Medulla oblongata (tissue), 1 donor: ENCODE measurements at regions not wholly inside any gene's neighbourhood (a gene's known extent, or its start where the extent isn't known, plus 50 kb on each side); places are given as distances from the start of the nearest gene placed in this dataset.
"Not testable (repeated sequence)": the region's sequence is repeated elsewhere in the genome, so short reads cannot be mapped to it uniquely, and the experiment has no call there.

Source experiments
- DNase-seq: peaks from one replicate; pipeline ENCODE4 v3.0.0-alpha.2; 2015; ENCODE audit errors: extremely low spot score

- DNase-seq: not testable (repeated sequence)
Observed at GRCh38 chr2:128598260-128598659, 279.6 kb upstream of the HS6ST1 start.

DNA sequence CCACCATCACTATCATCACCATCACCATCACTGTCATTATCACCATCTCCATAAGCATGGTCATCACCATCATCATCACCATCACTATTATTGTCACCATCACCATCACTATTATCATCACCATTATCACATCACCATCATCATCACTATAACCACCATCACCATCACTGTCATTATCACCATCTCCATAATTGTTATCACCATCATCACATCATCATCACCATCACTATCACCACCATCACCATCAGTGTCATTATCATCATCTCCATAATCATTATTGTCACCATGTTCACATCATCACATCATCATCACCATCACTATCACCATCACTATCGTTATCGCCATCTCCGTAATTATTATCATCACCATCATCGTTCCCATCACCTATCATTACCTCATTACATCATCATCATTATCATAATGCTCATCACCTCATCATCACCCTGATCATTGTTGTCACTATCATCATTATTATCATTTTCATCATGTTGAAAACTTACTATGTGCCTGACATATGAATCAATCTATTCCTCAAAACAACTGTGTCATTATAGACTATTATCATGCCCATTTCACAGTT is 280.3 kb upstream of the HS6ST1 start:
- DNase-seq: no peak

DNA sequence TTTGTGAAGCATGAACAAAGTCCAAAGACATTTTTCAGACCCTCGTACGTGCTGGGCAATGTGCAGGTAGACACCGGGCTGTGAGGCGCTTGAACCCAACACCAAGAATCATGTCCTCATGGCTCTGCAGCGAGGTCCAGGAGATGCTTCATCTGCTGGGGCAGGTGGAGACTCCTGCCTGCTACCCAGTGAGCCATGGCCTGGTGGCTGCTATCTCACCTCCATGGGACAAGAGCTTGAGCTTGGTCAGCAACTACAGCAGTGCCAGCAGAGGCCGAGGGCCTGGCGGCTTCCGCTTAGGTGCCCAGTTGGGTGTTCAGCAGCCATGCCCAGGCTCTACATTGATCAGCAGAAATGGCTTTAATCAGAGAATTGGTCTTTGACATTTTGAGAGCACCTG is 281.0 kb upstream of the HS6ST1 start:
- no peak for DNase-seq

- no peak for DNase-seq
Observed at GRCh38 chr2:128600581-128601297, 282.1 kb upstream of the HS6ST1 start.

GRCh38 chr2:128601298-128602037 is 282.8 kb upstream of the HS6ST1 start:
- DNase-seq: no peak

DNA sequence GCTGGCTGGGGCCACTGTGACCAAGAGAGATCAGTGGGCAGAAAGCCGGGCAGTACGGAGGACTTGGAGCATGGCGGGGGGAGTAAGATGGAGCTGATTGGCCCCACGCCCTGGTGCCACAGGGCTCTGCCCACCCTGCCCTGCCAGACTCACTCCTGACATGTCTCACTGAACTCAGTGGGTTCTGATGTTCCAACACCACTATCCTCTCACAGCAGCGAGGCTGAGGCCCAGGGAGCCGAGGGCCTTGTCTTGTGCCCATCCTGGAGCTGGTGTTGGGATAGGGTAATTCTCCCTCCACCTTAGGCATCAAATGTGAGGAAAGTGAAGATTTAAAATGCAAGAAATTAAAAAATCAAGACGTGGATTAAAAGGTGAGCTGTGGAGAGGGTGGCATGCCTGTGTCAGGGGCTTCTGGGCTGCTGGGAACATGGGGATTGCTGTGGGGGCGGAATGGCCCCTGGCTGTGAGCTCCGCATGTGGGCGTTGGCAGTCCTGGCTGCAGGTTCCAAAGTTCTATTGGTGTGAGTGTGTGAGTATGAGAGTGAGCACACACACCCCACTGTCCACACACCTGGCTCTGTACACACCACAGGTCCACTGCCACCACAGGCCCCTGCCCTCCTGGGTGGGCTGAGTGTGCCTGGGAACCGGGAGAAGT is 283.5 kb upstream of the HS6ST1 start:
- no peak for DNase-seq

DNA sequence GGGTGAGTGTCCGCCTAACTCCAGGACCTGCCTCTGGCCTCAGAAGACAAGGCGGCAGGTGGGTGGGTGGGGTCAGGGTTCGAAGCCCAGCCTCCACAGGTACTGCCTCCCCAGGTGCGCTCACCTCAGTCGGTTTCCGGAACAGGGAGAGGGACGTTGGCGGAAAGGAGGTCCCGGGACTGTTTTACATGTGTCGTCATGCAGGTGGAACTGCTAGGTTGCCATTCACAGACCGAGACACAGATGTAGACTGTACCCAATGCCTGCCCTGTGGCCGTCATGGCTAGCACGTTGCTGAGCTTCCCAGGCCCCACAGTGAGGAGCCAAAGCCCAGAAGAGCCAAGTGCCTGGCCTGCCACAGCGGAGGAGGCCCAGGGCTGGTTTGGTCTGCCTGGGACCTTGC is 284.0 kb upstream of the HS6ST1 start:
- no peak for DNase-seq

DNA sequence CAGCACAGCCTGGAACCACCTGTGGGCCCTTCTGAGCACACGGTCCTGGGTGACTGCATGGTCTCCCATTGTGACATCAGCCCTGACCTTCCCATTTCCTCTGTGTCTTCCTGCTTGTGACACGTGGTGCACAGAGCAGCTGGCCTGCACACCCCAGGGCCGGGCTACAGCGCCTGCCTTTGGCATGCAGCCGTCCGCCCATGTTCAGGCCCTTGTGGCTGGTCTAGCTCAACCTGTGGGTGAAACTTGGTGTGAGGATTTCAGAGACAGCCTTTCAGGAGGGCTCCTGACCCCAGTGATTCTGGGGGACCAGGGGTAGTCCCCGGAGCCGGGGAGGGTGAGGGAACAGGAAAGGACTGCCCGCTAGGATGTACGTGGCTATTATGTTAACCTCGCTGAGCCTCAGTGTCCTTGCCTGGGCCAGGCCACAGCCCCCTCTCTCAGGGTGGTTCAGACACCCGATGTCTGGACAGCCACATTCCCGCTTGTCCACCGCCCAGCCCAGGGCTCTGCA is 284.8 kb upstream of the HS6ST1 start:
- no peak for DNase-seq

DNA sequence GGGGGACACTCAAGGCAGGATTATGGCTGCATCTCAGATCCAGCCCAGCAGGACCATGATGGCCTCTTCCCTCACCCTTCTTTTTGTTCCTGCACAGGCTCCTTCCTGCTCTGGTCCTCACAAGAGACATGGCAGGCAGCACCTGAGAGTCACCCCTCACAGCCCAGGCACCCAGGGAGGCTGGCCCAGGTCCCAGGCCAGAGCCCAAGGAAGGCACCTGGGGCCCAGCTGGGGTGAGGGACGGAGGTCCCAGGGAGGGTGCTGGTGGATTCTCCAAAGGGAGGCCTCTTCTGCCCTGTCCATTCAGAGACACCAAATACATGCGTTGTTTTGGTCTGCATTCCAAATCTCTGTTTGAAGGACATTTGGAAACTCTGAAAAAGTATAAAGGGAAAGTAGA is 285.4 kb upstream of the HS6ST1 start:
- no peak for DNase-seq

DNA sequence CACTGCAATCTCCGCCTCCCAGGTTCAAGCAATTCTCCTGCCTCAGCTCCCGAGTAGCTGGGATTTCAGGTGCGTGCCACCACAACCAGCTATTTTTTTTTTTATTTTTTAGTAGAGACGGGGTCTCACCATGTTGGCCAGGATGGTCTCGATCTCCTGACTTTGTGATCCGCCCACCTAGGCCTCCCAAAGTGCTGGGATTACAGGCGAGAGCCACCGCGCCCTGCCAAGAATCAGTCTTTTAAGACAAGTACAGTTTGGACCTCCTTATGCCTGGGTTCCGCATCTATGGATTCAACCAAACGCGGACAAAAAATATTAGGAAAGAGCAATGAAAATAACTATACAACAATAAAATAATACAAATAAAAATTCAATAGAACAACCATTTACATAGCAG is 285.9 kb upstream of the HS6ST1 start:
- not testable (repeated sequence) for DNase-seq

DNA sequence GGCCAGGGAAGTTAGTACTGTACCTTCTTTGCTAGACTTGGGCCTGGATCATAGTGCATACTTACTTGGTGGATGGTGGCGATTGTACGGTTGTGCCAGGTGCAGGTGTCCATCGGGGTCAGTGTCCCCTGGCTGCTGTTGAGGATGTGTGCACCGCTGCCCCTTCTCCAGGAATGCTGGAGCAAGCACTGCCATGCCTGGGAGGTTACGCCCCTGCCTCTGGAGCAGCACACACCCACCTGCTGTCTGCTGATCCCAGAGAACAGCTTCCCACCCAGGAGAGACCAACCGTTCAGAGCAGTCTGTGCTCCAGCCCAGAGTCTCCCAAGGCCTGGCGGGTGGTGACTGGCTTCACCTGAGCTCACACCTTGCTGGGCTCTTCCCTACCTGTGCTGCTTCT is 286.8 kb upstream of the HS6ST1 start:
- DNase-seq: no peak

- DNase-seq: no peak
Observed at GRCh38 chr2:128605931-128606330, 287.3 kb upstream of the HS6ST1 start.

DNA sequence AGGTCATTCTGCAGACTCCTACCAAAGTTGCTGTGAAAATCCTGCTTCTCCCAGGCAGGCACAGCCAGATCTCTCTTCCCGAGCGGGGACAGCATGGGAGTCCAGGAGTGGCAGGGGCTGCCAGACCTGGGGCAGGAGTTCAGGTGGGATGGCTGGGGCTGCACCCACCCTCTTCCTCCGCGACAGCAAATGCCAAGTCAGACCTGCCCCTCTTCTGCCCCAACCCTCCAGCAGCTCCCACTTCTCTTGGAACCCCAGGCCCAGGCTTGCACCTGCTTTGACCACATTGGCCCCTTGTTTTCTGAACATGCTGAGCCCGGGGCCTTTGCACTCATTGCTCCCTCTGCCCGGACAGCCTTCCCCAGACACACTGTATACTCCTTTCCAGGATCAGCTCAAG is 288.2 kb upstream of the HS6ST1 start:
- no peak for DNase-seq

- no peak for DNase-seq
Observed at GRCh38 chr2:128607440-128607839, 288.8 kb upstream of the HS6ST1 start.

DNA sequence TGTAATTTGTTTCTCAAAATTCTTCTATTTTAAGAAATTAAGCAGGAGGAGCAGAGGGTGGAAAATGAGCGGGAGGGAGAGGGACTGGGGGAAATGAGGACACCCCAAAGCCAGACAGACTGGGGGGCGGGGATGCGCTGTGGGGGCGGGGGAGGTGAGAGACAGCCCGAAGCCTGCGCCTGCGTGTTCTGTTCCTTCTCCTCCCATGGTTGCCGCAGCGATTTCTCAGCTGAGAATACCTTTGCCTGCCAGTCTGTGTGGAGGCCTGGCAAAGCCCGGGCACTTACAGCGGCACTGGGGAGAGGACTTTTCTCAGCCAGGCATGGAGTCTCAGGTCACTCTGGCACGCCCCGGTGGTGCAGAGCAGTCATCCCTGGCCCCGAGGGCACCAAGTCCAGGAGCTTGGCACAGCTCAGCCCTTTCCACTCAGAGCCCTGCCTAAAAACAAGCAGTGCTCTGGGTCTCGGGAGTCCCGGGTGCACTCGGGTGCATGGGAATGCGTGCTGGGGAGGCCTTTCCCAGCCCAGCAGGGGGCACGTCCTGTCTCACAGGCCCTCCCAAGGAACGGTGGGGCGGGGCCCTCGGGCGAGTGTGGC is 289.3 kb upstream of the HS6ST1 start:
- no peak for DNase-seq

GRCh38 chr2:128608921-128609880 is 290.5 kb upstream of the HS6ST1 start:
- no peak for DNase-seq

- no peak for DNase-seq
Observed at GRCh38 chr2:128610496-128610895, 291.8 kb upstream of the HS6ST1 start.

DNA sequence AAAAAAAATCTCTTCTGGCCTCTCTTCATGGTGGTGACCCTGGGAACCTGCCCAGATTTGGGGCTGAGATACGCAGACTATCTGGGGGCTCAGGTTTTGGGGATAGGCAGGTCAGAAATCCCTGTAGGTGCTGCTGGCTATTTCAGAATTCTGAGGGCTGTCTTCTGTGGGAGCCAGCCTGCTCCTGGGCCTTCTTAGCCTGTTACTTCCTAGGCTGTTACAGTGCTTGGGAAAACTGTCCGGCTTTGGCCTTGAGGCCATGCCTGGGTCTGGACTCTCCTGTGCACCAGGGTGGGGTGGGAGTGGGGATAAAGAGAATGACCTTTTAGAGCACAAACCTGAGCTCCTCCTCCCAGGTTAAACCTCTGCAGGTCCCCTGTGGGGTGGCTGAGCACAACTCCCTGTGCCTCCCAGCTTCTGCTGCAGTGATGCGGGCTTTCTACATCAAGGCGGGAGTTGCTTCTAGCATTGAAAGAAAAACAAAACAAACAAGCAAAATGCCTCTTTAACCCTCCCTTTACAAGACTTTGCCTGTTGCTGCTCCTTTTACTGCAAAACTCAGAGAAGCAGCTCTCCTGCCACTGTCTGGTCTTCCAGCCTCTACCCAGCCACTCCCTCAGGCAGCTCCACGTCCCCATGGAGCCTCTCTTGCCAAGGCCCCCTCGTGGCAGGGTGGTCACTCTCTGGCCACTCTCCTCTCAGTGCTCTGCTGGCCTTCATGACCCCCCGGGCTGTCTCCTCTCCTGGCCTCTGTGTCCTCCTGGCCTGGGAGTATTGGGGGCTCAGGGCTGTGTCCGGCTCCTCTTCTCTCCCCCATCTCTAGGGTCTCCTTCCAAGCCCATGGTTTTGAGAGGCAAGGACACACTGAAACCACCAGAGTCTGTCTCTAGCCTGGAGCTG is 293.0 kb upstream of the HS6ST1 start:
- no peak for DNase-seq

GRCh38 chr2:128612628-128613027 is 294.0 kb upstream of the HS6ST1 start:
- no peak for DNase-seq

GRCh38 chr2:128613351-128613750 is 294.7 kb upstream of the HS6ST1 start:
- no peak for DNase-seq
